Adrenal gland (tissue), 9 donors: ENCODE measurements at regions not wholly inside any gene's neighbourhood (a gene's known extent, or its start where the extent isn't known, plus 50 kb on each side); places are given as distances from the start of the nearest gene placed in this dataset.
"Not testable (repeated sequence)": the region's sequence is repeated elsewhere in the genome, so short reads cannot be mapped to it uniquely, and the experiment has no call there.

ENCODE experiments used
- DNase-seq, 7 donors: peaks; one replicate each; pipeline ENCODE4 v3.0.0-alpha.2; 2019 to 2020
- H3K27ac ChIP-seq, 5 donors: fragments of 200-600 bp; sonication (generic) in 4 of 5; 1 replicate in 3 of 5; 2 replicates in 2 of 5; pipeline versions ENCODE4 v1.5.1 to v1.8.0; 2016 to 2020; ENCODE audit warnings: mild to moderate bottlenecking in 1 of 5
- H3K27me3 ChIP-seq: fragments of 200-600 bp; 2 replicates; pipeline ENCODE4 v1.8.0; 2021
- H3K36me3 ChIP-seq, 2 donors: fragments of 200-600 bp; replicated peaks in 1 of 2; 1 replicate in 1 of 2; 2 replicates in 1 of 2; pipeline versions ENCODE4 v1.5.1 to v1.8.0; 2018 to 2022
- H3K4me1 ChIP-seq, 2 donors: fragments of 200-600 bp; replicated peaks in 1 of 2; 1 replicate in 1 of 2; 2 replicates in 1 of 2; pipeline versions ENCODE4 v1.5.1 to v1.8.0; 2018 to 2021
- H3K4me3 ChIP-seq, 4 donors: fragments of 200-600 bp; sonication (generic) in 3 of 4; one replicate each; pipeline ENCODE4 v1.5.1; 2016 to 2018
- H3K9me3 ChIP-seq, 3 donors: fragments of 200-600 bp; sonication (generic) in 1 of 3; replicated peaks in 1 of 3; 1 replicate in 2 of 3; 2 replicates in 1 of 3; pipeline versions ENCODE4 v1.5.1 to v1.8.0; 2016 to 2021
- WGBS, 4 donors: extraction: QIAGEN DNeasy Blood & Tissue Kit in 2 of 4; methylation state at CpG; one replicate each; pipeline versions ENCODE4 v1.1.5 to v1.1.7; 2013 to 2017; 5-methylcytosine and 5-hydroxymethylcytosine counted together
- intact Hi-C, 2 donors: fragments of 100-400 bp; cut with DNase I; formaldehyde crosslinking; loops; one replicate each; pipeline versions ENCODE4 v1.14.1 to v1.15.0; 2022 to 2023
- donor health status: healthy with polysubstance abuse.
- donor health status: Bipolar disorder and iron deficiency.
- donor health status: DM: yes; HTN: yes; CAD: no.
- donor health status: DM: no; HTN: no; CAD: no.
- donor health status: DM: no; HTN: no; CAD: no.

- H3K27me3 ChIP-seq, H3K4me1 ChIP-seq, H3K9me3 ChIP-seq, DNase-seq, intact Hi-C loops, H3K4me3 ChIP-seq, H3K27ac ChIP-seq, H3K36me3 ChIP-seq: not testable (repeated sequence)
- WGBS, 4 donors: 46 to 76% (median 64%) methylated on average over 3 to 4 of the region's 4 CpGs
These were observed 810.5 kb downstream of the PCDH11X start for GRCh38 chrX:92589676-92590075.

GRCh38 chrX:92590726-92591298, 811.6 kb downstream of the PCDH11X start:
- WGBS, 4 donors: 48 to 71% (median 54%) methylated on average over 1 to 2 of the region's 3 CpGs
- H3K4me1 ChIP-seq, intact Hi-C loops, H3K9me3 ChIP-seq, H3K27me3 ChIP-seq, H3K4me3 ChIP-seq, DNase-seq, H3K27ac ChIP-seq, H3K36me3 ChIP-seq: not testable (repeated sequence)

DNA sequence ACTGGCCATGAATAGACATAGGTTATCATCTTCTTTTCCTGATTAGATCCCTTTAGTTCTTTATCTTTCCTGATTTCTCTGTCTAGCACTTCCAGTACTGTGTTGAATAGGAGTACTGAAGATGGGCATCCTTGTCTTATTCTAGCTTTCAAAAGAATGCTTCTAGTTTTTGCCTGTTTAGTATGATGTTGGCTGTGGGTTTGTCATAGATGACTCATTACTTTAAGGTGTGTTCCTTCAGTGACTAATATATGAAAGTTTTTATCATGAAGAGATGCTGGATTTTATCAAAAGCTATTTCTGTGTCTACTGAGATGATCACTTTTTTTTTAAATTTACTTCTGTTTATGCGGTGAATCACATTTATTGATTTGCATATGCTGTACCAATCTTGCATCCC, 832.3 kb downstream of the PCDH11X start:
- H3K4me1 ChIP-seq, intact Hi-C loops, H3K4me3 ChIP-seq, DNase-seq, H3K9me3 ChIP-seq, H3K27me3 ChIP-seq, H3K36me3 ChIP-seq, H3K27ac ChIP-seq: not testable (repeated sequence)
- 97 to 100% (median 100%) methylated on average over 1 of the region's 1 CpG for WGBS, 4 donors

DNA sequence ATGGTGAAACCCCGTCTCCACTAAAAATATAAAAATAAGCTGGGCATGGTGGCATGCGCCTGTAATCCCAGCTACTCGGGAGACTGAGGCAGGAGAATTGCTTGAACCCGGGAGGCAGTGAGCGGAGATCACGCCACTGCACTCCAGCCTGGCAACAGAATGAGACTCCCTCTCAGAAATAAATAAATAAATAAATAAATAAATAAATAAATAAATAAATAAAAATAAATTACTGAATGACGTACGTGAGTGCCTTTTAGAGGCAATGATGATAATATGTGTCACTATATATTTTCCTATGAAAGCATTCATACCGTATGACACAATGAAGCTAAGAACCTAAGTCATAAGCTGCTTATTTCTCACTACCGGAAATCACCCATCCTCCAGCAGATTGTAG, 847.5 kb downstream of the PCDH11X start:
- intact Hi-C loops, H3K27ac ChIP-seq, H3K4me3 ChIP-seq, DNase-seq, H3K27me3 ChIP-seq, H3K36me3 ChIP-seq, H3K9me3 ChIP-seq, H3K4me1 ChIP-seq: not testable (repeated sequence)
- WGBS, 4 donors: 86 to 90% (median 88%) methylated on average over 10 of the region's 10 CpGs

- intact Hi-C loops, H3K4me3 ChIP-seq, DNase-seq, H3K9me3 ChIP-seq, H3K27me3 ChIP-seq, H3K36me3 ChIP-seq, H3K4me1 ChIP-seq, H3K27ac ChIP-seq: not testable (repeated sequence)
- WGBS, 4 donors: 84 to 94% (median 88%) methylated on average over 2 of the region's 2 CpGs
These were observed 878.4 kb downstream of the PCDH11X start for GRCh38 chrX:92657593-92657992.

GRCh38 chrX:92659743-92660142, 880.6 kb downstream of the PCDH11X start:
- H3K4me3 ChIP-seq, DNase-seq, H3K27ac ChIP-seq, H3K36me3 ChIP-seq, H3K27me3 ChIP-seq, H3K9me3 ChIP-seq, intact Hi-C loops, H3K4me1 ChIP-seq: not testable (repeated sequence)
- 74 to 94% (median 93%) methylated on average over 1 to 2 of the region's 2 CpGs for WGBS, 4 donors

DNA sequence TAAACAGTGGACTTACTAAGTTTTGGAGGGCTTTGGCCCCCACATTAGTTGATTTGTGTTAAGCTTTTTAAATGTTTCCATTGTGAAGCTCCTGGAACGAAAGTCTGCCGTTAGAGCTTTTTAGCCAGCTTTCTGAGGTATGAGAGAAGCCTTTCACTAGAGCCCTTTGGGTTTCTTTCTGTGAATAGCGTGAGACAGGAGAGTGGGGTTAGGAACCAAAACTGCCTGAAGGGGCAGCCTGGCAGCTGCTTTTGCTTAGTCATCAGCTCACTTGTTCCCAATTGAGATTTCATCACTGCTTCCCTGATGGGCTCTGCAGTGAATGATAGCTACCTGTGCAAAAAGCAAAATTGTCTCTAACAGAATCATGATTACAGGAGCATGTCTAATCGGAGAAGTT, 913.6 kb downstream of the PCDH11X start:
- intact Hi-C loops, H3K27me3 ChIP-seq, H3K36me3 ChIP-seq, H3K4me1 ChIP-seq, H3K4me3 ChIP-seq, DNase-seq, H3K9me3 ChIP-seq, H3K27ac ChIP-seq: not testable (repeated sequence)
- WGBS, 4 donors: 79 to 96% (median 83%) methylated on average over 4 of the region's 4 CpGs

DNA sequence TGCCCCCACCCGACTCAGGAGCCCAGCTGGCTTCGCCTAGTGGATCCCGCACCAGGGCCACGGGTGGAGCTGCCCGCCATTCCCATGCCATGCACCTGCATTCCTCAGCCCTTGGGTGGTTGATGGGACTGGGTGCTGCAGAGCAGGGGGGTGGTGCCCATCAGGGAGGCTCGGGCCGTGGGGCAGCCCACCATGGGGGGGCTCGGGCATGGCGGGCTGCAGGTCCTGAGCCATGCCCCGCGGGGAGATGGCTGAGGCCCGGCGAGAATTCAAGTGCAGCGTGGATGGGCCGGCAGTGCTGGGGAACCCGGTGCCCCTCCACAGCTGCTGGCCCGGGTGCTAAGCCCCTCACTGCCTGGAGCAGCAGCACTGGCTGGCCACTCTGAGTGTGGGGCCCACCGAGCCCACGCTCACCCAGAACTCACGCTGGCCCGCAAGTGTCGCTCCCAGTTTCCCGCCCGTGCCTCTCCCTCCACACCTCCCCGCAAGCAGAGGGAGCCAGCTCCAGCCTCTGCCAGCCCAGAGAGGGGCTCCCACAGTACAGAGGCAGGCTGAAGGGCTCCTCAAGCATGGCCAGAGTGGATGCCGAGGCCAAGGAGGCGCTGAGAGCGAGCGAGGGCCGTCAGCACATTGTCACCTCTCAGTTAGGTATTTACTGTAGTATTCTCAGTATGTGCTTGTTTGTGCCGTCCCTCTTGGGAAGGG, 920.4 kb downstream of the PCDH11X start:
- H3K27ac ChIP-seq, H3K4me3 ChIP-seq, H3K4me1 ChIP-seq, intact Hi-C loops, H3K27me3 ChIP-seq, H3K36me3 ChIP-seq, DNase-seq, H3K9me3 ChIP-seq: not testable (repeated sequence)
- WGBS, 4 donors: 89 to 95% (median 93%) methylated on average over 4 to 31 of the region's 31 CpGs

DNA sequence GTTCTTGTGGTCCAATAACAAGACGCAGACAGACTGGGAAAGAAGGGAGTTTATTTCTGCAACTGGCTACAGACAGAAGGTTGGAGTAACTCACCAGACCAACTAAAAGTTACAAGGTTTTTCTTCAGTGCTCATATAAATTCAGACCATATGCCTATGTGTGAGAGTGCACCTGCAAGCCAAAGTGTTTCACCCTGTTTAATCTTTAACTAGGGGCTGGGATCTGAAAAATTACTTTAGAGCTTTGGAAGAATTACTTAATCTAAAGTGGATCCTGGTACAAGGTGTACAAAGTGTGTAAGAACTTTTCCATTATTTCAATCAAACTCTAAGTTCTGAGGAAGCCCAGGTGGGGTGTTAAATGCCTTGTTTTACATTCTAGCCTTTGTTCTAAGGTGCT, 930.6 kb downstream of the PCDH11X start:
- H3K4me3 ChIP-seq, H3K36me3 ChIP-seq, H3K27ac ChIP-seq, intact Hi-C loops, H3K4me1 ChIP-seq, DNase-seq, H3K9me3 ChIP-seq, H3K27me3 ChIP-seq: not testable (repeated sequence)
- WGBS, 4 donors: 60 to 100% (median 90%) methylated on average over 1 of the region's 1 CpG
